8988T (cell line): ENCODE measurements at regions not wholly inside any gene's neighbourhood (a gene's known extent, or its start where the extent isn't known, plus 50 kb on each side); places are given as distances from the start of the nearest gene placed in this dataset.
"Not testable (repeated sequence)": the region's sequence is repeated elsewhere in the genome, so short reads cannot be mapped to it uniquely, and the experiment has no call there.

Source experiments
- DNase-seq: peaks from one replicate; pipeline ENCODE4 v3.0.0; 2011

DNA sequence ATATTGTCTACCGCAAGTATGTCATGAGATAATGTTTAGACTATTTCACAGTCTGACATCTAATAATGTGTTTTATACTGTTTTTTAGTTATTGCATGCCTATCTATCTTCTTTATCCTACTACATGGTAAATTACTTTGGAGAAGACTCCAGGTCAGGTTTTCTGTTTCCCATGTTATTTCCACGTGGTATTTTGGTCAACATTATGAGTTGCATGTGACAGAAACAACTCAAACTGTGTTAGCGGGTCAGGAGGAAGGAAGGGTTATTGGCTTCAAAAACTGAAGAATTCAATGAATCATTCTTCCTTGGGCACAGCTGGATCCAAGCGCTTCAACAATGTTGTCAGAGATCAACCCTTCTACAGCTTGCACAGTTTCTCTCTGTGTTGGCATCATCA lies 252.1 kb upstream of the CCNG1 start:
- no peak for DNase-seq

DNA sequence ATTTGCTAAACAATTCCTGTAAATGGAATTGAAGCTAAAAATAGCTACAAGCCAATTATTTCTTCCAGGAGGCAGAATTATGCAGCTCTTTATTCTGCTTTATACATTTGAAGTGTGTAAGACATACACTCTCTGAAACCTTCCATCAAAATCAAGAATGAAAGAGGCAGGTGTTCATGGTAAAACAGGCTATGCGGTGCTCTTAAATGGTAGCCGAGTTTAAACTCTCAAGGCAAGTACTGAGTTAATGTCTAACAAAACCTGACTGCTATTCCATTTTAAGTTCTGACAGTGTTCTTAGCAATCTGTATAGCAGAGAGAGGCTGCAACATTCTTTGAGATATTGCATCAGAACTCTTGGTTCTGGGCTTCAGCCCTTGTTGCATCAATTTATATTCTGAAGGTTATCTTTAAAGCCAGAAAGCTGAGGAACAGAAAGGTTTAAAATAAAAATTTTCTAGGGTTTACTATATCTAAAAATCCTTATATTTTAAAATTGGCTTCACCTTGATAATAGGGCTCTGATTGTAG lies 248.3 kb upstream of the CCNG1 start:
- no peak for DNase-seq

DNA sequence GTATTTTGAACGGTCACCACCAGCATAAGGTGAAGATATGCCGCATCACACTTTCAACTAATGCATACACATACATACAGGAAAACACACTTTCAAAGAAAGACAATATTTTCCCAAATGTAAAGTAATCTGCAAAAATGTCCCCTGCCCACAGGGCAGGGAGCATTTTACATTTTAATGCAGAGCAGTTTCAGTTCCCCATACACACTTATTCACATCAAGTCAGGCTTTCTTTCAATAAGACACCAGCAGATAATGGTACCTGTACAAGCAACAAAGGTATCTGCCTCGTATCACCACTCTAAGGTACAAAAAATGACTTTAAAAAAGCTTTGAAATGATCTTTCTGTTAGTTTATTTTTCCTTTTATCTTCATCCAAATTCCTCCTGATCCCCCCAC lies 247.1 kb upstream of the CCNG1 start:
- no peak for DNase-seq

GRCh38 chr5:163190784-163191183 lies 246.6 kb upstream of the CCNG1 start:
- DNase-seq: no peak

DNA sequence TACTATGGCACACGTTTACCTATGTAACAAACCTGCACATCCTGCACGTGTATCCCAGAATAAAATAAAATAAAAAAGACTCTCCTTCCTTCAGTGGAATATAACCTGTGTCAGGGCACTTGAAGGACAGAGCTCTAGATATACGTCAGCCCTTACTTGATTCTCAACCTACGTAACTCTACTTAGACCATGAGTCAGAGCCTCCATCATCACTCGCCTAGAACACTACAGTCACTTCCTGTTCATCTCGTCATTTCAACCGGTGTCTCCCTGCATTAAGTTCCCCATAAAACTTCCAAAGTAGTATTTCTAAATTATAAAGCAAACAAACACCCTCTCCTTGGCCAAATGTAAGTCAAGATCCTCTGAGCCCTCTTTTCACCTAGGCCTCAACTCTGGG lies 243.5 kb upstream of the CCNG1 start:
- DNase-seq: no peak

DNA sequence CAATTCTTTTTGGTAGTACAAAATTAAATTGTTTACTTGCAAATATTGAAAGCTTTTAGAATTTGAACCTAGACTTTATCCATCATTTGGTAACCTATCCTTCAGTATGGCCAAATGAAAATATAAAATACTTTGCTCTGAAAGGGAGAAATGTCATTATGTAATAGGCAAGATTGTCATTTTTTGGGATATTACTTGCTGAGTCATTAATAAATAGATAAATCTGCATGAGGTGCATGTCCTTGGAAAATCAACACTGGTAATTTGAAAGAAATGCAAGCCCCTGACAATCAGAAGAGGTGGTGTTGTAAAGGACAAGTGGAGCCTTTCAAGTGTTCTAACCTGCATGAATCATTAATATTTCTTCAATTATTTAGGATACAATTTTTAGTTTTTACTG lies 231.8 kb upstream of the CCNG1 start:
- DNase-seq: no peak

- no peak for DNase-seq
Observed at GRCh38 chr5:163221581-163221980, 215.8 kb upstream of the CCNG1 start.

DNA sequence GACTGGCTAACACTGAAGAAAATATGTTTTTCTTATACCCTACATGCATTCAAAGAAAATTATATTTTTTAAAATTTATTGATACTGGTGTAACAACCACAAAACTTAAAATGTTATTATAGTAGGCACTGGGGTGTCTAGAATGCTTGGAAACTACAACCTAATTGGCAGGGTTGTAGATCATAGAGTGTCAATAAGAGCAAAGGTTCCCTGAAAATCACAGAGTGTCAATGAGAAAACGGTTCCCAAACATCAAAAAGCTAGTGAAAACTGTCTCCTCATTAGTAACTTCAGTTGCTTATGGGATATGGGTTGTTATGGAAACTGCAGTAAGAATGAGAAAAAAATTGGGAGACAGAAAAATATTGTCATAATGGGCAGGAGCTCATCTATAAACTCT lies 214.4 kb upstream of the CCNG1 start:
- DNase-seq: no peak

GRCh38 chr5:163244445-163244987 lies 192.9 kb upstream of the CCNG1 start:
- DNase-seq: no peak

DNA sequence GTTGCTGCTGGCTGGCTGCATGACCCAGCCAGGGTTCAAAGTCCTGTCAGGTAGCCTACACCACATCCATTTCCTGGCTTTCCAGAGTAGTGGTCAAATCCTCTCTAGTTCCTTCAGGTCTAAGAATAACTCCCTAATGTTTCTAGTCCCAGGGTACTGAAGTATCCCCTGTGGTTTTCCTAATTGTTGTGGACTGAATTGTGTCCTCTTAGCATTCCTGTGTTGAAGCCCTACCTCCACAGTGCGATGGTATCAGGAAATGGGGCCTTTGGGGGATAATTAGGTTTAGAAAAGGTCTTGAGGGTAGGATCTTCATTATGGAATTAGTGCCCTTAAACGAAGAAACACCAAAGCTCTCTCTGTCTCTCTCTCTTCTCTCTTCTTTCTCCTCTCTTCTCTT lies 191.8 kb upstream of the CCNG1 start:
- no peak for DNase-seq

GRCh38 chr5:163248333-163248732 lies 189.1 kb upstream of the CCNG1 start:
- no peak for DNase-seq

DNA sequence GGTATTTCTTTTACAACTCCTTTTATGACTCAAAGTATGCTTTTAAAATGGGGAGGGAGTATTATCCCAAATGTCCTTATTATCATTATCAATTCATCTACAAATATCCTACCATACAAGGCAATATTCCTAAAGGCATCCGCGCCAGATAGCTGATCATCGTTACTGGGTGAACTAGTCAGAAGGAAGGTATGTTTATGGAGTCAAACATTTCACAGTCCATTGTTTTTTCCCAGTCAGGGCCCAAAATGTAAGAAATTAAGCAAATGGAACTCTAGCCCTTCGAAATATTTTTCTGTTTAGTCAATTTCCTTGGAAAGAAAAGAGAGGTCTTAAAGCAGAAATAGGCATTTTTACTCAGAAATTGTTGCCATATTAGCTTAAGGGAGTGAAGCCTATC lies 188.5 kb upstream of the CCNG1 start:
- no peak for DNase-seq

DNA sequence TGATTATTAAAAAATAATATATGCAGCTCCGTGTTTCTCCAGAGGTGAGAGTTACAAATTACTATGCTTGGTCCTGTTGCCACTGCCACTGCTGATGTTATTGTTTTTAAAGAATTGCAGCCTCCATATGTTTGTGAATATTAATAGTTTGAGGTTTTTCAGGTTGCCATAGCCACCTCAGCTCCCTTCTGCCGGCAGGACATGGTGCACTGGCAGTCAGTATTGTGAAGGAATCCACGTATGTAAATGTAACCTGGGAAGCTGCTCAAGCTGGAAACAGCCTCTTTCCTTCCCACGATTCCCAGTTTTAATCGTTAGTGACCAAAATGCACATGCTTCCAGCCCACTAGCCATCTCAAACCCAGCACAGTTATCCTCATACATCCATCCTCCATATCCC lies 184.4 kb upstream of the CCNG1 start:
- DNase-seq: no peak

GRCh38 chr5:163259495-163259894 lies 177.9 kb upstream of the CCNG1 start:
- DNase-seq: no peak

DNA sequence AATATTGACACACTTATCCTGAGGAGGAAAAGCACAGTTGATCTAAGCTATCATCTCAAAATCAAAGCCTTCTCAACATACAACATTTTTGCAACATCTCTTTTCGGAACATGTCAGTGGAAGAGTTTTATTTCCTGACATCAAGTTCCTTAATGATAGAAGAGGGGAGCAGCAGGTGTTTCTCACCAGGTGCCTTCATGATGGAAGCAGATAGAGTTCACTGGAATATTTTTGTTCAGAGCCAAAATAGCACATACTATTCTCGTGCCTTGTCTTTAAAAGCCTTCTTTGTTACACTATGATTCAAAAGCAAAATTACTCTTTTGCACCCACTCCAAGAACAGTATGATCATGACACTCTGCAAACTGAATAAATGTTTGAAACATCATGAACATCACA lies 176.9 kb upstream of the CCNG1 start:
- DNase-seq: no peak

GRCh38 chr5:163260961-163261360 lies 176.4 kb upstream of the CCNG1 start:
- no peak for DNase-seq

DNA sequence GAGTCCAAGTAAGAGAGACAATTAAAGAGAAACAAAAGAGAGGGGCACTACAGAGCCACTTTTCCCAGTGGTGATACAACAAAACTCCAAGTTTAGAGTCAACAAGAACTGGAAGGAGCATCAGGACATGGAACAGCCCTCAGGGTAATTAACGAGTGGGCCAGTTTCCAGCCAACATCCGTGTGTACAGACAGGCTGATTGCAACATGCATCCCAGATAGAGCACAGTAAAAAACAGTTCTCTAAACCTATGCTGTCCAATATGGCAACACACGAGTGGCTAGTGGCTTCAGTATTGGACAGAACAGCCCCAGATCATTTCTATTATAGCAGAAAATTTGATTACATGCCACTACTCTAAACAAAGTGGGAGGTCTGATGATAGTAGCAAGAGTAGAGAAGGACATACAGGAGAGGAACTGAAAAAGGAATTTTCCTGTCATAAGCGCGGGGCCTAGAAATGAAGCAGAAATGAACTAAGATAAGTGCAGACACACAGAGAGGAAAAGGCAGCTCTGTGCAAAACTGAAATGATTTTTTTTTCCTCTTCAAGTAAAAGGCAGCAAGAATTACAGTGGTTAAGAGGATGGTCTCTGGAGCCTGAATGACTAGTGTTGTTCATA lies 175.6 kb upstream of the CCNG1 start:
- no peak for DNase-seq

- DNase-seq: not testable (repeated sequence)
Observed at GRCh38 chr5:163266249-163266648, 171.1 kb upstream of the CCNG1 start.

GRCh38 chr5:163269624-163270023 lies 167.8 kb upstream of the CCNG1 start:
- DNase-seq: no peak

DNA sequence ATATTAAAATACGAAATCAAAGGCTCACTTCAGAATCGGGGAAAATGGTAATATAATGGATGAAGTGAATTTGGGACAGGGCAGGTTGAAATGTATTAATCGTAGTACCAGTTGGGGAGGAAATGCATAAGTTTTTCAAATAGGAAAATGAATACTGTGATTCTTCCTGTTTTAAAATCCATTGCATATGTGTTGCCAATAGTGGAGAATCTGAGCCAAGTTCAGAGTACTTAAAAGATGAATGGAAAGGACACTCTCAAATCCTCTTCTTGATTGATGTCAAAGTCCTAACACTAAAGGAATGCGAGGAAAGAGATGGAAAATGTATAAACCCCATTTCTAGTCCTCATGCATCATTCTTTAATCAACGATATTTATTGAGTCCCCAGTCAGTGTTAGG lies 160.9 kb upstream of the CCNG1 start:
- DNase-seq: no peak

GRCh38 chr5:163280897-163281296 lies 156.5 kb upstream of the CCNG1 start:
- not testable (repeated sequence) for DNase-seq

- DNase-seq: no peak
Observed at GRCh38 chr5:163281512-163281911, 155.9 kb upstream of the CCNG1 start.

DNA sequence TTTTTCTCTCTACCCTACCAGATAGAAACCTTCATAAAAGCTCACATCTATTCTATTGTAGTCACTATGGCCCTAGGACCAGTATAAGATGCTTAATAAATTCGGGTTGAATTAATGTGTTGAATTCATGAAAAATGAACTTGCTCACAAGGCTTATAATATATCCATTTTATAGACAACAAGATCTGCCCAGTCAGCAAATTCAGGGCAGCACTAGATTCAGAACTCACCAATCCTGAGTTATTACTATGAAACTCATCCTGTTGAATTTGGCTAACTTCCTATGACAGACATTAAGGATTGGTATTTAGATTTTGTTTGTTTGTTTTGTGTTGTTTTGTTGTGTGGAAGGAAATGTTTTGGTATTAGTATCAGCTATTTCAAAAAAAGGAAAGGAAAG lies 143.6 kb upstream of the CCNG1 start:
- no peak for DNase-seq

DNA sequence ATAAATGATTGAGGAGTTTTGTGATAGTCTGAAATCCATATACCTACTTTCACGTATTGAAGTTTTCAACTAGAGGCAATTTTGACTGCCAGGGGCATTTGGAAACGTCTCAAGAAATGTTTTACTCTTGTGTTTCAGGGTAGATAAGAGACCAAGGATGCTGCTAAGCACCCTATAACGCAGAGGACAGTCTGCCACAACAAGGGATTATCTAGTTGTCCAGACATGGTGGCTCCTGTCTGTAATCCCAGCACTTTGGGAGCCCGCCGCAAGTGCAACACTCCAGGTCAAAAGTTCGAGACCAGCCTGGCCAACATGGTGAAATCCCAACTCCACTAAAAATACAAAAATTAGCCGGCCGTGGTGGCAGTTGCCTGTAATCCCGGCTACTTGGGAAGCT lies 133.7 kb upstream of the CCNG1 start:
- DNase-seq: no peak

GRCh38 chr5:163305655-163306054 lies 131.7 kb upstream of the CCNG1 start:
- DNase-seq: no peak
